Immature natural killer cell (primary cell): ENCODE measurements at regions not wholly inside any gene's neighbourhood (a gene's known extent, or its start where the extent isn't known, plus 50 kb on each side); places are given as distances from the start of the nearest gene placed in this dataset.
"Not testable (repeated sequence)": the region's sequence is repeated elsewhere in the genome, so short reads cannot be mapped to it uniquely, and the experiment has no call there.

Experiments
- DNase-seq, 3 donors: peaks; one replicate each; pipeline ENCODE4 v3.0.0; 2022; ENCODE audit warnings: mixed read lengths in 1 of 3
- H3K27ac Mint-ChIP-seq, 6 donors: one replicate each; pipeline ENCODE4 v1.8.0; 2020; ENCODE audit warnings: mixed read lengths in 6 of 6, mild to moderate bottlenecking in 5 of 6, inconsistent platforms in 4 of 6, moderate library complexity in 3 of 6
- H3K27me3 Mint-ChIP-seq, 3 donors: one replicate each; pipeline ENCODE4 v1.8.0; 2020 to 2021; ENCODE audit warnings: low read depth in 3 of 3, mild to moderate bottlenecking in 3 of 3, mixed read lengths in 3 of 3, moderate library complexity in 3 of 3, inconsistent platforms in 1 of 3
- H3K36me3 Mint-ChIP-seq, 3 donors: one replicate each; pipeline ENCODE4 v1.8.0; 2020; ENCODE audit warnings: mixed read lengths in 3 of 3, inconsistent platforms in 2 of 3, mild to moderate bottlenecking in 2 of 3
- H3K4me1 Mint-ChIP-seq, 2 donors: one replicate each; pipeline ENCODE4 v1.8.0; 2020; ENCODE audit warnings: inconsistent platforms in 2 of 2, mild to moderate bottlenecking in 2 of 2, mixed read lengths in 2 of 2, moderate library complexity in 1 of 2
- H3K4me3 Mint-ChIP-seq, 5 donors: one replicate each; pipeline ENCODE4 v1.8.0; 2020; ENCODE audit warnings: mild to moderate bottlenecking in 5 of 5, mixed read lengths in 5 of 5, inconsistent platforms in 3 of 5, moderate library complexity in 3 of 5
- H3K9me3 Mint-ChIP-seq, 6 donors: one replicate each; pipeline ENCODE4 v1.8.0; 2020; ENCODE audit warnings: mild to moderate bottlenecking in 6 of 6, mixed read lengths in 6 of 6, inconsistent platforms in 4 of 6, moderate library complexity in 3 of 6

DNA sequence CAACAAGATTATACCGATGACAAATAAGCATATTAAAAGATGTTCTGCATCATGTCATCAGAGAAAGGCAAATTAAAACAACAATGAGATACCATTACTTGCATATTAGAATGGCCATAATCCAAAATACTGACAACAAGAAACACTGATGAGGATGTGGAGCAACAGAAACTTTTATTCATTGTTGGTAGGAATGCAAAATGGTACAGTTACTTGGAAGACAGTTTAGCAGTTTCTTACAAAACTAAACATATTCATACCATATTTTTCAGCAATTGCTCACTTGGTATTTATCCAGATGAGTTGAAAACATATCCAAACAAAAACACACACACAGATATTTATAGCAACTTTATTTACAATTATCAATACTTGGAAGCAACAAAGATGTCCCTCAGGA is 160.9 kb upstream of the MME start:
- Mint-ChIP-seq H3K27me3 (peaks cover 0 to 2% (median 0%) of the 10 kb centered on the region in 3 donors), H3K4me3 (no peak overlapping the region), H3K9me3 (peaks cover 4 to 39% (median 19%) of the 10 kb centered on the region in 6 donors), H3K27ac (no peak overlapping the region), H3K36me3 (no peaks in the 10 kb centered on the region), H3K4me1 (no peaks in the 10 kb centered on the region)
- DNase-seq = no peak

DNA sequence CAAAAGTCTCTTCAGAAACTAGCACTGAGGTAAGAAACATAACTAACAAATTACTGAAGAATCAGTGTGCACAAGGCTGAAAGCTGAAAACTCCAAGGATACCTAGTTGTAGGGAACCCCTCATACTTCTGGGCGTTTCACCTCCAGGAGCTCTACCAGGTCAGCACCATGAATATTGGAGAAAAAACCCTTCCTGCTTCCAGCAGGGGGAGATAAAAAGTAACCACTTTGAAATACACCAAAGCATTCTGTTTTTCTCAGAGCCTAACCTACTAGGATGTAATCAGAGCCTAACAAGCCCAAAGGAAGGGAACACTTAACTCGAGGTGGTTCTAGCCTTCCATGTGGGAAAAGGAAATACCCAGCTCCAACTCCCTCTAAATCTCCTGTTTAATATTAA is 175.8 kb upstream of the MME start:
- Mint-ChIP-seq H3K9me3 (peaks cover 2 to 25% (median 11%) of the 10 kb centered on the region in 6 donors), H3K27ac (no peak overlapping the region), H3K36me3 (no peaks in the 10 kb centered on the region), H3K27me3 (peaks cover 0 to 3% (median 1%) of the 10 kb centered on the region in 3 donors), H3K4me3 (no peak overlapping the region), H3K4me1 (no peaks in the 10 kb centered on the region)
- no peak for DNase-seq

DNA sequence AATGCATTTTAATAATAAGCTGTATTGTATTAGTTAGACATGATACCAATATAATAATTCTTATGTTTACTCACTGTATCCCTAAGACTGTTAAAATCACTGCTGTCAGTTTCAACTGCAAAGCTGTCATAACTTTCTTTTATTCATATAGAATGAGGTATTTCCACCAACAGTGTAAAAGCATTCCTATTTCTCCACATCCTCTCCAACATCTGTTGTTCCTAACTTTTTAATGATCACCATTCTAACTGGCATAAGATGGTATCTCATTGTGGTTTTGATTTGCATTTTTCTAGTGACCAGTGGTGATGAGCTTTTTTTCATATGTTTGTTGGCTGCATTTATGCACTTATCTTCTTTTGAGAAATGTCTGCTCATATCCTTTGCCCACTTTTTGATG is 177.6 kb upstream of the MME start:
- not testable (repeated sequence) for DNase-seq, H3K4me3 Mint-ChIP-seq, H3K27ac Mint-ChIP-seq, H3K27me3 Mint-ChIP-seq, H3K4me1 Mint-ChIP-seq, H3K36me3 Mint-ChIP-seq
- H3K9me3 Mint-ChIP-seq = peaks cover 3 to 14% (median 7%) of the 10 kb centered on the region in 6 donors

DNA sequence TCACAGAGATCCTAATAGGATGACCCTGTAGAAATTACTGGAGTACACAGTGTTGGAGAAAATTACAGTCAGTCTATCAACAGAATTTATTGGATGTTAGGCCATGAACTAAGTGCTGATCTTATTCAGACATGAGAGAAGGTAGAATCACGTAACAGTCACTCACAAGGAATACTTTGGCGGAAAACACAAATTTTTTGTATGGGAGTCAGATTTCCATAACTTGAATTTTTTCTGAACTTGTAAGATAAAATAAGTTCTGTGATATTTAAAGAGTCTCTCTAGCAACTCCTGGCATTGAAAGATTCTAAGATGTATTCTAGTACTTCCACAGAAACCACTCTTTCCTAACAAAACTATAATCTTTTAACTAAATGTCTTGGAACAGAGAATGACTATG is 178.8 kb upstream of the MME start:
- Mint-ChIP-seq H3K9me3 (peaks cover 4 to 14% (median 6%) of the 10 kb centered on the region in 6 donors), H3K27me3 (peaks cover 0 to 3% (median 1%) of the 10 kb centered on the region in 3 donors), H3K4me1 (no peaks in the 10 kb centered on the region), H3K4me3 (no peak overlapping the region), H3K27ac (no peak overlapping the region), H3K36me3 (no peaks in the 10 kb centered on the region)
- no peak for DNase-seq

DNA sequence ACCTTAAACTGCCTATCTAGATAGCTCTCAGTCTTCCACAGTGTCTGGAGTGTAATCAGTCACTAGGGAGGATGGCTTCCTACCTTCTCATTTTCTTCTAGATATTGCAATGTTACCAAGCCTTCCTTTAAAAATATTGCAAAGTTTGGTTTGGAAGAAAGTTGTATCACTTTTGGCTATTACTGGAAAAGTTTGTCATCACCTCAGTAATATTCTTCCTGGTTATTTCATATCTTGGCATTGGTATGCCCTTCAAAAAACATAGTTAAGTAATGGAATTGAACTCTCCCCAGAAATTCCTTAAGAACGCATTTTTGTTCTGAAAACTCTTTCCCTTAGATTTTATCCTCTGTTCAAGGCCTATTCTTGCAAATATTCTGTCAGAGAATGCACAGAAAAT is 179.3 kb upstream of the MME start:
- Mint-ChIP-seq H3K36me3 (no peaks in the 10 kb centered on the region), H3K4me1 (no peaks in the 10 kb centered on the region), H3K27me3 (peaks cover 0 to 3% (median 1%) of the 10 kb centered on the region in 3 donors), H3K9me3 (peaks cover 5 to 11% (median 9%) of the 10 kb centered on the region in 6 donors), H3K27ac (no peak overlapping the region), H3K4me3 (no peak overlapping the region)
- no peak for DNase-seq

DNA sequence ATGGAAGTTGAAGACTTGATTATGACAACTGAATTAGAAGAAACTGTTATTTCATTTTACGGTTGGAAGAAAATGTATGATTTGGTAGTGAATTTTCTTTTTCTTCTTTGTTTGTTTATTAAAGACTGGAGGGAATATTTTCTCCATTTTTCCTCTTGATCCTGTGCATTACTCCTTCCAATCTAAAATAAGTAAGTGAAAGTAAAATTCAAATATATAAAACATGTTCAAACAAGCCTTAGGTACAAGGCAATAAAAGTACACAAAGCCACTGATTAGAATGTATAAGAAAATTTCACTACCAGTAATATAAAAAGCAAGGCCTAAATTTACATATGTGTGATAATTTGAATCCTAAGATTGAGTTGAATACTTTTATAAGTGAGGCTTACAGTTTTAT is 181.2 kb upstream of the MME start:
- peaks cover 0 to 12% (median 6%) of the 10 kb centered on the region in 6 donors for H3K9me3 Mint-ChIP-seq
- peaks cover 0 to 3% (median 1%) of the 10 kb centered on the region in 3 donors for H3K27me3 Mint-ChIP-seq
- no peak overlapping the region for H3K27ac Mint-ChIP-seq
- DNase-seq = no peak
- H3K36me3 Mint-ChIP-seq = no peaks in the 10 kb centered on the region
- no peak overlapping the region for H3K4me3 Mint-ChIP-seq
- no peaks in the 10 kb centered on the region for H3K4me1 Mint-ChIP-seq

DNA sequence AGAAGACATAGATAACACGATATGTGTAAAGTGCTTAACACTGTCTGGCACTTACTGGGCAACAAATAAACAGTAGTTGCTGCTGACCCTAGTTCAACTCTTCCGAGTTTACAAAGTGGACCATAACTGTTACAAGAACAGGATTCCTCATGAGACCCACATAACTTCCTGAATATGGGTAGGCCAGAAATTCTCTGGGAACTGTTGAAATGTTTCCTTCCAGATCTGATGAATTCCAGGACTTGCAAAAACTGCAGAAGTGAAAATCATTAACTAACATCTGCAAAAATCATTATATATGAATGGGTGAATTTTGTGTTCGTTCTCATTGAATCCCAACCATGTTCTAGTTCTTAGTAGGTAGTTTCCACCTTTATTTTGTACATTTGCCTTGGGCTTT is 181.7 kb upstream of the MME start:
- no peak for DNase-seq
- H3K4me1 Mint-ChIP-seq = no peaks in the 10 kb centered on the region
- no peak overlapping the region for H3K4me3 Mint-ChIP-seq
- no peak overlapping the region for H3K27ac Mint-ChIP-seq
- H3K36me3 Mint-ChIP-seq = peaks cover 0 to 2% (median 0%) of the 10 kb centered on the region in 3 donors
- H3K27me3 Mint-ChIP-seq = peaks cover 0 to 3% (median 1%) of the 10 kb centered on the region in 3 donors
- H3K9me3 Mint-ChIP-seq = peaks cover 0 to 17% (median 7%) of the 10 kb centered on the region in 6 donors

DNA sequence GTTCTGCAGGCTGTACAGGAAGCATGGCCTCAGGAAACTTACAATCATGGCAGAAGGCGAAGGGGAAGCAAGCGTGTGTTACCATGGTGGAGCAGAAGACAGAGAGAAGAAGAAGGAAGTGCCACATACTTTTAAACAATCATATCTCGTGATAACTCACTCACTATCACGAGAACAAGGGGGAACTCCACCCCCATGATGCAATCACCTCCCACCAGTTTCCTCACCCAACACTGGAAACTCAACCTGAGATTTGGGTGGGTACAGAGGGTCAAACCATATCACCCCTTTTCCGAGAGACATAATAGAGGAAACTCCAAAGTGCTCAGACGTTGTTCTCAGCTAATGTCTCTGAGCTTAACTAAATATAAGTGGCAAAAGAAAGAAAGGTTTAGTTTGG is 186.3 kb upstream of the MME start:
- H3K36me3 Mint-ChIP-seq = peaks cover 0 to 2% (median 0%) of the 10 kb centered on the region in 3 donors
- peaks cover 4 to 25% (median 8%) of the 10 kb centered on the region in 6 donors for H3K9me3 Mint-ChIP-seq
- H3K27ac Mint-ChIP-seq = no peak overlapping the region
- no peak for DNase-seq
- no peak overlapping the region for H3K4me3 Mint-ChIP-seq
- H3K4me1 Mint-ChIP-seq = no peaks in the 10 kb centered on the region
- H3K27me3 Mint-ChIP-seq = no peaks in the 10 kb centered on the region

DNA sequence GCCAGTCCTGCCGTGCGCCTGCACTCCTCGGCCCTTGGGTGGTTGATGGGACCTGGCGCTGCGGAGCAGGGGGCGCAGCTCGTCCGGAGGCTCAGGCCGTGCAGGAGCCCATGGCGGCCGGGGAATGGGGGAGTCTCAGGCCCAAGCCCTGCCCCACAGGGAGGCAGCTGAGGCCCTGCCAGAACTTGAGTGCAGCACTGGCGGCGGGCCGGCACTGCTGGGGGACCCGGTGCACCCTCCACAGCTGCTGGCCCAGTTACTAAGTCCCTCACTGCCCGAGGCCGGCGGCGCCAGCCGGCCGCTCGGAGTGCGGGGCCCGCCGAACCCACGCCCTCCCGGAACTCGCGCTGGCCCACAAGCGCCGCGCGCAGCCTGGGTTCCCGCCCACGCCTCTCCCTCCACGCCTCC is 190.9 kb upstream of the MME start:
- no peaks in the 10 kb centered on the region for H3K27me3 Mint-ChIP-seq
- no peaks in the 10 kb centered on the region for H3K4me1 Mint-ChIP-seq
- no peak for DNase-seq
- peaks cover 0 to 2% (median 0%) of the 10 kb centered on the region in 3 donors for H3K36me3 Mint-ChIP-seq
- H3K9me3 Mint-ChIP-seq = peaks cover 1 to 31% (median 5%) of the 10 kb centered on the region in 6 donors
- H3K4me3 Mint-ChIP-seq = no peak overlapping the region
- no peak overlapping the region for H3K27ac Mint-ChIP-seq

DNA sequence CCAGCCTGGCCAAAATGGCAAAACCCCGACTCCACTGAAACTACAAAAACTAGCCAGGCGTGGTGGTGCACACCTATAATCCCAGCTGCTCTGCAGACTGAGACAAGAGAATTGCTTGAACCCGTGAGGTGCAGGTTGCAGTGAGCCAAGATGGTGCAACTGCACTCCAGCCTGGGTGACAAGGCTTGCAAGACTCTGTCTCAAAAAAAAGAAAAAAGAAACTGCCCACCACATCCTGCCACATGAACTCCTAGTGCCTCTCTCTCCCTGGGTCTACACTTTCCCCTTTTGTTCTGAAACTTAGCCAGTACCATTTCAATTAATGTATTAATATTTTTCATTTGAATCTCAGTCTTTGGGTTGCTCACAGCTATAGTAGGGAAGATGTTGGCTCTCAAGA is 192.2 kb upstream of the MME start:
- H3K4me1 Mint-ChIP-seq = no peaks in the 10 kb centered on the region
- no peaks in the 10 kb centered on the region for H3K27me3 Mint-ChIP-seq
- no peak overlapping the region for H3K27ac Mint-ChIP-seq
- no peak for DNase-seq
- peaks cover 2 to 26% (median 9%) of the 10 kb centered on the region in 6 donors for H3K9me3 Mint-ChIP-seq
- H3K36me3 Mint-ChIP-seq = peaks cover 0 to 3% (median 0%) of the 10 kb centered on the region in 3 donors
- H3K4me3 Mint-ChIP-seq = no peak overlapping the region

DNA sequence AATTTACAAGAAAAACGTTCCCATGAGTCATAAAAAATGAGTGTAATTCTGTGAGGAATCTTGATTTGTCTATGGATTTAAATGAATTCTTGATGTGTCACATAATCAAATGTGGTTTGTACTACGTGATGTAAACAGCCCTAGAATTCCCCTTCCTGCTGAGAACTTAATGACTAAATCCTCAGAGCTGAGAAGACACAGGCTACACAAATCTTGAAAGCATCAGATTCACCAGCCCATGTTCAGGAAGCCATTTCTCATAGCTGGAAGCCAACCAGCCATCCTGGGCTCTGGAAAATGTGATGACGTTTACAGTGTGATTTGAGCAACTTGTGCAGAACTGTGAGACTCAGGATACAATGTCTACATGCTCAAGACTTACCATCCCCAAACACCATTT is 193.7 kb upstream of the MME start:
- Mint-ChIP-seq H3K27me3 (peaks cover 0 to 2% (median 0%) of the 10 kb centered on the region in 3 donors), H3K27ac (no peak overlapping the region), H3K4me3 (no peak overlapping the region), H3K9me3 (peaks cover 2 to 26% (median 10%) of the 10 kb centered on the region in 6 donors), H3K36me3 (peaks cover 0 to 3% (median 0%) of the 10 kb centered on the region in 3 donors), H3K4me1 (no peaks in the 10 kb centered on the region)
- DNase-seq = no peak

DNA sequence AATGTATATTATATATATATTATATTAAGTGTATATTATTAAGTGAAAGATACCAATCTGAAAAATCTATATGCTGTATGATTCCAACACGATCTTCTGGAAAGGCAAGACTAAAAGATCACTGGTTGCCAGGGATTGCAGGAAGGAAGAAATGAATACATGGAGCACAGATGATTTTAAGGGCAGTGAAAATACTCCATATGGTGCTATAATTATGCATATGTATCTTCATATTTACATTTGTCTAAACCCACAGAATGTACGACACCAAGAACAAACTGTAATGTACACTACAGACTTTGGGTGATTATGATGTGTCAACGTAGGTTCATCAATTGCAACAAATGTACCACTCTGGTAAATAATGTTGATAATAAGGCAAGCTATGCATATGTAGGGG is 194.7 kb upstream of the MME start:
- DNase-seq = no peak
- Mint-ChIP-seq H3K36me3 (peaks cover 0 to 3% (median 0%) of the 10 kb centered on the region in 3 donors), H3K9me3 (peaks cover 4 to 28% (median 10%) of the 10 kb centered on the region in 6 donors), H3K4me1 (no peaks in the 10 kb centered on the region), H3K27me3 (peaks cover 0 to 2% (median 0%) of the 10 kb centered on the region in 3 donors), H3K4me3 (no peak overlapping the region), H3K27ac (no peak overlapping the region)

DNA sequence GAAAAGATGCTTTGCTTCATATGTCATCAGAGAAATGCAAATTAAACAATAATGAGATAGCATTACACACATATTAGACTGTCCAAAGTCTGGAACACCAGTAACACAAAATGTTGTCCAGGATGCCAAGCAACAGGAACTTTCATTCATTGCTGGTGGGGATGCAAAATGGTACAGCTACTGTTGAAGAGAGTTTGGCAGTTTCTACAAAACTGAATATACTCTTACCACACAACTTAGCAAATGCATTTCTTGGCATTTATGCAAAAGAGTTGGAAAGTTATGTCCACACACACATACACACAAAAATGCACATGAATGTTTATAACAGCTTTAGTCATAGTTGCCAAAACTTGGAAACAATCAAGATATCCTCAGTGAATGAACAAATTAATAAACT is 195.2 kb upstream of the MME start:
- peaks cover 4 to 23% (median 10%) of the 10 kb centered on the region in 6 donors for H3K9me3 Mint-ChIP-seq
- peaks cover 0 to 3% (median 0%) of the 10 kb centered on the region in 3 donors for H3K36me3 Mint-ChIP-seq
- no peak overlapping the region for H3K27ac Mint-ChIP-seq
- peaks cover 0 to 2% (median 0%) of the 10 kb centered on the region in 3 donors for H3K27me3 Mint-ChIP-seq
- no peak for DNase-seq
- H3K4me3 Mint-ChIP-seq = no peak overlapping the region
- no peaks in the 10 kb centered on the region for H3K4me1 Mint-ChIP-seq

DNA sequence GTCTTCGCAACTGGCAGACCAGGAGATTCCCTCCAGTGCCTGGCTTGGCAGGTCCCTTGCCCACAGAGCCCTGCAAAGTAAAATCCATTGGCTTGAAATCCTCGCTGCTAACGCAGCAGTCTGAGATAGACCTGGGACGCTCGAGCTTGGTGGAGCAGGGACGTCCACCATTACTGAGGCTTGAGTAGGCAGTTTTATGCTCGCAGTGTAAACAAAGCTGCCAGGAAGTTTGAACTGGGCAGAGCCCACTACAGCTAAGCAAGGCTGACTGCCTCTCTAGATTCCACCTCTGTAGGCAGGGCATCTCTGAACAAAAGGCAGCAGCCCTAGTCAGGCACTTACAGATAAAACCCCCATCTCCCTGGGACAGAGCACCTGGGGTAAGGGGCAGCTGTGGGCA is 205.0 kb upstream of the MME start:
- Mint-ChIP-seq H3K27me3 (no peaks in the 10 kb centered on the region), H3K36me3 (no peaks in the 10 kb centered on the region), H3K4me3 (no peak overlapping the region), H3K9me3 (peaks cover 3 to 51% (median 32%) of the 10 kb centered on the region in 6 donors), H3K4me1 (no peaks in the 10 kb centered on the region), H3K27ac (no peak overlapping the region)
- no peak for DNase-seq

DNA sequence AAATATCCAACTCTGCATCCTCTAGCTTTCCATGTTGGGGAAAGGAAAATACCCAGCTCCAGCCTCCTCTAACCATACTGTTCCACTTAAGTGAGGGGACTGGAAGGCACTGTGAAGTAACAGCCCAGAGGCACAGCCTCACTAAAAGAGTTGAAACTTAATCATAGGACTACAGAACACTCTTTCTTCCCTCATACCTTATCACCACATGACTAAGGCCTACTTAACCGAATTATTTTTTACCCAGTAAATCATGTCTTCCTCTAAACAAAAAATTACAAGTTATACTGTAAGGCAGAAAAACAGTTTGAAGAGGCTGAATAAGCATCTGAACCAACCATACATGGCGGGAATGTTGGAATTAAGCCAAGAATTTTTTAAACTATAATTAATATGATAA is 207.4 kb upstream of the MME start:
- peaks cover 3 to 35% (median 21%) of the 10 kb centered on the region in 6 donors for H3K9me3 Mint-ChIP-seq
- DNase-seq = no peak
- no peak overlapping the region for H3K27ac Mint-ChIP-seq
- no peaks in the 10 kb centered on the region for H3K27me3 Mint-ChIP-seq
- no peak overlapping the region for H3K4me3 Mint-ChIP-seq
- no peaks in the 10 kb centered on the region for H3K4me1 Mint-ChIP-seq
- no peaks in the 10 kb centered on the region for H3K36me3 Mint-ChIP-seq
